ENCODE measurements at regions not wholly inside any gene's neighbourhood (a gene's known extent, or its start where the extent isn't known, plus 50 kb on each side); places are given as distances from the start of the nearest gene placed in this dataset.
A peak's percentile ranks its signal among the peaks of the same experiment; 100 is the strongest.

GRCh38 chr15:25554640-25555039 is 115.8 kb upstream of the UBE3A start:
- Histone ChIP-seq H3K27me3 (no peaks in the 10 kb centered on the region), H3K27ac (no peak overlapping the region), H3K4me1 (no peaks in the 10 kb centered on the region), H3K9me3 (no peaks in the 10 kb centered on the region), H3K36me3 (no peaks in the 10 kb centered on the region), H3K4me3 (no peak overlapping the region)
- TF ChIP-seq POLR2A (IDR thresholded peaks at IDR 0.05) (no peak), CTCF (IDR thresholded peaks at IDR 0.05) (no peak)
- no peak for ATAC-seq
- DNase-seq, result no peak
- WGBS, 4 donors, result 83 to 89% (median 87%) methylated on average over 10 of the region's 10 CpGs
- intact Hi-C loops (cut with DNase I), result no loop called here

DNA sequence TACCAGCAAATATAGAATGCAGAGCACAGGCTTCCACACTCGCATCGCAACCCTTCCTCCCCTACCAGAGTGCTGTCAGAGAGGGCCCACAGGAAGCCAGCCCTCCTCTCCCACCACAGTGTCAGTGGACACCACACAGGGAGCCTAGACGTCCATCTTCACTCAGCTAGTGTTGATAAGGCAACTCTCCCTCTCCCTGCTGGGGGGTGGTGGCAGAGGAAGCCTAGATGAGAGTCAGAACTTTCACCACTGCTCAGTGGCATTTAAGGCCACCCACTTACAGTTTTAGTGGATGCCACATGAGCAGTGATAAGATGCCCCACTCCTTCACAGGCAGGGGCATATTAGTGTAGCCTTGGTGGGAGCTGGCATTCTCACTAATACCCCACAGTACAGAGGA is 109.8 kb upstream of the UBE3A start:
- Histone ChIP-seq H3K9me3 (no peaks in the 10 kb centered on the region), H3K4me1 (peaks cover 0 to 10% (median 0%) of the 10 kb centered on the region in 12 donors), H3K27ac (no peak overlapping the region), H3K36me3 (no peaks in the 10 kb centered on the region), H3K4me3 (no peak overlapping the region), H3K27me3 (no peaks in the 10 kb centered on the region)
- no peak for TF ChIP-seq CTCF (IDR thresholded peaks at IDR 0.05)
- intact Hi-C loops (cut with DNase I), result no loop called here
- ATAC-seq (peak in 2 of 4 donors; percentile 32 to 36), DNase-seq (no peak)
- WGBS, 4 donors, result 40 to 58% (median 52%) methylated on average over 2 to 3 of the region's 3 CpGs

- Histone ChIP-seq H3K9me3 (no peaks in the 10 kb centered on the region), H3K4me3 (no peak overlapping the region), H3K27me3 (no peaks in the 10 kb centered on the region), H3K27ac (no peak overlapping the region), H3K4me1 (peaks cover 0 to 24% (median 2%) of the 10 kb centered on the region in 12 donors), H3K36me3 (no peaks in the 10 kb centered on the region)
- 77 to 85% (median 79%) methylated on average over 3 of the region's 3 CpGs for WGBS, 4 donors
- TF ChIP-seq POLR2A (IDR thresholded peaks at IDR 0.05) (no peak), CTCF (IDR thresholded peaks at IDR 0.05) (no peak)
- DNase-seq (no peak), ATAC-seq (no peak)
- intact Hi-C loops (cut with DNase I), result no loop called here
Observed at GRCh38 chr15:25545889-25546288, 107.1 kb upstream of the UBE3A start.

GRCh38 chr15:25545017-25545416 is 106.2 kb upstream of the UBE3A start:
- Histone ChIP-seq H3K9me3 (no peaks in the 10 kb centered on the region), H3K4me3 (no peak overlapping the region), H3K36me3 (no peaks in the 10 kb centered on the region), H3K27me3 (no peaks in the 10 kb centered on the region), H3K27ac (no peak overlapping the region), H3K4me1 (peaks cover 0 to 24% (median 2%) of the 10 kb centered on the region in 12 donors)
- TF ChIP-seq POLR2A (IDR thresholded peaks at IDR 0.05) (no peak), CTCF (IDR thresholded peaks at IDR 0.05) (no peak)
- intact Hi-C loops (cut with DNase I), result no loop called here
- WGBS, 4 donors, result 45 to 71% (median 54%) methylated on average over 1 of the region's 1 CpG
- no peak for DNase-seq
- peak in 3 of 4 donors; percentile 34 to 60 (median 47) for ATAC-seq
